Right forelimb (tissue), 1 donor: ENCODE measurements at regions not wholly inside any gene's neighbourhood (a gene's known extent, or its start where the extent isn't known, plus 50 kb on each side); places are given as distances from the start of the nearest gene placed in this dataset.

Experiments used
- DNase-seq: peaks from one replicate; pipeline ENCODE4 v3.0.0-alpha.2; 2018

DNA sequence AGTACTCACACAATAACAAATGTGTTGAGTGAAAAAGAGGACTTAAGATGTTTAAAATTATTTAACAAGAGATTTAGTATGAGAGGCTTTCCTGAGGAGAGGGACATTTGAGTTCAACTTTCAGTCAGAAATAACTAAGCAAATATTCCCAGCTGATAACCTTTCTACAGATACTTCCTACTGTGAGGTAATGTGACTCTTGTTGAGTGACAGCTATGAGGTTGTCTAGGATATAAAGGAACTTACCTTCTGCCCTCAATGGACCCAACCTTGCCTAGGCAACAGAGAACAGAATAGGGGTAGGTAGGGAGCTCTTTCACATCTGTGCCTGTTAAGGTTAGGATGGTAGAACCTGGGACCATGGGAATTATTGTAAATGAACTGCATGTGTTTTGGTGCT, 54.7 kb downstream of the GLUD2 start:
- DNase-seq = no peak

- DNase-seq = no peak
Measured at GRCh38 chrX:121103381-121103780, 56.0 kb downstream of the GLUD2 start.

- DNase-seq = no peak
Measured at GRCh38 chrX:121106484-121107235, 59.2 kb downstream of the GLUD2 start.

- DNase-seq = no peak
Measured at GRCh38 chrX:121109986-121110385, 62.6 kb downstream of the GLUD2 start.

DNA sequence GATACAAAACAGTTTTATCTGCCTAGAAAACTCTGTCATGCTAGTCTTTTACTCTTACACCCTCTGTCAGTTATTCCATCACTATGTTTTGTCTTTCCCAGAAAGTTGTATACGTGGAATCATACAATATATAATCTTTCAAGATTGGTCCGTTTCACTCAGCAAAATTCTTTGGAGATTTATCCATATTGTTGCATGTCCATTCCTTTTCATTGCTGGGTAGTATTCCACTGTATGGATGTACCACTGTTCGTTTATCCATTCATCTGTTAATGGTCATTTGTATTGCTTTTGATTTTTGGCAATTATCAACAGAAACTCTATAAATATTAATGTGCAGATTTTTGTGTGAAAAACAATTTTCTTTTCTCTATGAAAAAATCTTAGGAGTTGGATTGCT, 63.1 kb downstream of the GLUD2 start:
- no peak for DNase-seq

DNA sequence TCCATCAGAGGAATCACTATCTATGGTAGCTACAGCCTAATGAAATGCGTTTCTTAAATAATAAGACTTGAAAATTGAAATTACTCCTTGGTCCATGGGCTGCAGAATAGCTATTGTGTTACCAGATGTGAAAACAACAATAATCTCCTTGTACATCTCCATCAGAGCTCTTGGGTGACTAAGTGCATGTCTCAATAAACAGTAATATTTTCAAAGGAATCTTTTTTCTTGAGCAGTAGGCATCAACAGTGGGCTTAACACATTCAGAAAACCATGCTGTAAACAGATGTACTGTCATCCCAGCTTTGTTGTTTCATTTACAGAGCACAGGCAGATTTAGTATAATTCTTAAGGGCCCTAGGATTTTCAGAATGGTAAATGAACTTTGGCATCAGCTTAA, 67.3 kb downstream of the GLUD2 start:
- DNase-seq = no peak

- no peak for DNase-seq
Measured at GRCh38 chrX:121120690-121121605, 73.5 kb downstream of the GLUD2 start.

GRCh38 chrX:121122332-121122731, 74.9 kb downstream of the GLUD2 start:
- no peak for DNase-seq

GRCh38 chrX:121128925-121129877, 81.8 kb downstream of the GLUD2 start:
- no peak for DNase-seq

GRCh38 chrX:121132675-121133074, 85.3 kb downstream of the GLUD2 start:
- DNase-seq = no peak

GRCh38 chrX:121135488-121136207, 88.2 kb downstream of the GLUD2 start:
- no peak for DNase-seq

GRCh38 chrX:121146059-121146628, 98.7 kb downstream of the GLUD2 start:
- no peak for DNase-seq

DNA sequence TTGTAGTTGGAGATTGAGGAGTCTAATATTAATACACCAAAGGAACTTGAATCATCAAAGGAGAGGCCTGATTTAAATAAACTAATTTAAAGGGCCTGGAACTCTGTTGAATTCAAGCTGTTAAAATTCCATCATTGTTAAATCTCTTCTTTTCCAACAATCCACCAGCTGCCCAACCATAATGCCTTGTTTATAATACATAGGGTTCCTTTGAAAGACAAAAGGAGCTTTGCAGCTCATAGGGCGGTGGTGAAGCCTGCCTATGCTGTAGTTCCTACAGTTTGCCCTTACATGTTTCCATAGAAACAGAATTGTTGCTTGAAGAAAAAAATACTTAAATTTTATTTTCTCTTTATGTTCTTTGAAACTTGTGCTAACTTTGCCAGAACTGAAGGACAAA, 102.8 kb downstream of the GLUD2 start:
- no peak for DNase-seq

DNA sequence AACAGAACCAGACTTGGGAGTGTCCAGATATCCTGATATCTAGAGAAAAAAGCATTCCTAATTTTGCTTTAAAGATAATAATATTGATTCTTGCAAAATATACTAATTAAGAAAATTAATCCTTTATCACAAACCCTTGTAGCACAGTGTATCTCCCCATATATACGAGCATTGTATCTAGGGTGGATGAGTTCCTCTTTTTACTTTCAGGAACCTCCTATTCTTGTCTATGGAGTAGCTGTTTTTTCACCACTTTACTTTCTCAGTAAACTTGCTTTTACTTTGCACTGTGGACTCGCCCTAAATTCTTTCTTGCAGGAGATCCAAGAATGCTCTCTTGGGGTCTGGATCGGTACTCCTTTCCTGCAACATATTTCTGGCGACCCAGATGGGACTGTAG, 103.9 kb downstream of the GLUD2 start:
- DNase-seq = no peak

GRCh38 chrX:121154858-121155404, 107.5 kb downstream of the GLUD2 start:
- no peak for DNase-seq

DNA sequence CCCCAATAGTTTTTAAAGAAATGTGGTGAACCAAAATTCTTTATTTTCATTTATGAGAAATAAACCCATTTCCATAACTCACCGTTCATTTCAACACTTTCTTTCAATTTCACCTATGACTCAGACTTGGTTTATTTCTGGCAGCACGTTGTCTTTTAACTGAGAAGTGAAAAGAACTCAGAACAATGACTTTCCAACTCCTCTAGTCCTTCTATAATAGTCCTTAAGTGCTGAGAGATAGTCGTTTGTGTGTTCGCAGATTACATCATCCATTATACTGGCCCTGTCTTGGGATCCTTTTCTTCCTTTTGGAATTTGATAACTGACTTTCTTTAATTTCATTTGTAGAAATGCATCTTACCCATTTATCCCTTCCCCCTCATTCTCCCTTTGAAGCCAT, 113.6 kb downstream of the GLUD2 start:
- DNase-seq = no peak

DNA sequence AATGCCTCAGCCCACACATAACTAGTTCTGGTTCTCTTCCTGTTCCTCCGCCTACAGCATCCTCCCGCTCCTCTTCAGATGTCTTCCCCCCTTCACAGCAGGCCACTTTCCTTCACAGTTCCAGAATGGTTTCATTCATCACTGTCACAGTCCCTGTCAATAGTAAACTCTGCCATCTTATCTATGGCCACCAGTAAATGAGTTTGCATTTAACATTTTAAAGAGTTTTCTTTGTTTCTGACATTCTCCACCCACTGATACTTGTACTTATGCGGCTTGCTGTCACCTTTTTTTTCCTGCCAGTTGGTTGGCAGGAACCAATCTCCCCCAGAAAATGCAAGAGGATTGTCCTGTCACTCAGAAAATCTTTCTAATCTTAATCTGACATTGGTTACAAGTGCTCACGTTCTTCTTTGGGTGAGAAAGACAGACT, 114.1 kb downstream of the GLUD2 start:
- DNase-seq = no peak

- DNase-seq = no peak
Measured at GRCh38 chrX:121163443-121163842, 116.0 kb downstream of the GLUD2 start.

GRCh38 chrX:121165930-121166359, 118.5 kb downstream of the GLUD2 start:
- no peak for DNase-seq

DNA sequence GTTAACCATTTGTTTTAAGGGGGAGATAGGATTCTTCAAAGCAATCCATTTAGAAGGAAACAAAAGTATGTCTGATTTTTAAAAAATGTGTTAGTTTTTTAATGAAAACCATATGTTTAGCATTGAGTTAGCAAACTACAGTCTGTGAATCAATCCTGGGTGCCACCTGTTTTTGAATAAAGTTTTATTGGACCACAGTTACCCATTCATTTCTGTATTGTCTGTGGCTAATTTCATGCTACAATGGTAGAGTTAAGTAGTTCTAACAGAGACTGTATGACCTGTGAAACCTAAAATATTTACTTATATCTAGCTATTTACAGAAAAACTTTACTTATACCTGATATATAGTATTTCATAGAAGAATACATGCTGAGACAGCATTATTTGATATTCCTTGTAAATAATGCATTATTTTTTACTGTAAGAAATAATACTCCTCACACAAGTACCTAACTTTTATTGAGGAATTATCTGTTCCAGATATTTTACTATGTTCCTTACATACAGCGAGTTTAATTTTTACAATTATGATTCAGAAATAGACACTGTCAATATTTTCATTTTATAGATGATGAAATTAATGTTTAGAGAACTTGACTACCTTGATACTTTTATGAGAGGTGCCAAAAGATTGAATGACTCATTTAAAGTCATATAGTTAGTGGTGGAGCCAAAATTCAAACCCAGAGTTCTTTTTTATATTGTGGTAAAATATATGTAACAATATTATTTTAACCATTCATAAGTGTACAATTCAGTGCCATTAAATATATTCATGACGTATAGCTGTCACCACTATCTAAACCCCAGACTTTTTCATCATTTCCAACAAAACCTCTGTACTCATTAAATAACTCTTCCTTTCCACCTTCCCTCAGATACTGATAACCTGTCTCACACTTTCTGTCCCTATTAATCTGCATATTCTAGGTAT, 122.0 kb downstream of the GLUD2 start:
- no peak for DNase-seq
